ENCODE measurements at regions not wholly inside any gene's neighbourhood (a gene's known extent, or its start where the extent isn't known, plus 50 kb on each side); places are given as distances from the start of the nearest gene placed in this dataset.

DNA sequence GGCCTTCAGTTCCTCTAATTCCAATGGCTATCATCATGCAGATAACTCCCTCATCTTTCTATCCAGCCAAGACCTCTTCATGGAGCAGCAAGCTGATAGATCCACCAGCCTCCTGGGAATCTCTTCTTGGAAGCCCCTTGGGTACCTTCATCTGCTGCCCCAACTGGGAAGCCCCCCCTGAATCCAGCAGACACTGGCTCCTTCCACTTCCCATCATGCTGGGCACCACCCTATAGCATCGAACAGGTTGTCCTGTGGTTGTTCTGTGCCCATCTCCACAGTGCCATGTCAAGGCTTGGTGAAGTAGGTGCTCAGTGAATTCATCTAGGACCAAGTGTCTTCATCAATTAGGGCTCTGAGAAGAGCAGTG is 410.4 kb upstream of the KLF4 start:
- no peaks in the 10 kb centered on the region for H3K27me3 ChIP-seq (ENCODE audit: insufficient read depth, low read length, poor library complexity, severe bottlenecking)
- TF ChIP-seq EZH2phosphoT487 (IDR thresholded peaks at IDR 0.05; ENCODE audit: borderline replicate concordance), result no peak
- TF ChIP-seq, protein P1, sequence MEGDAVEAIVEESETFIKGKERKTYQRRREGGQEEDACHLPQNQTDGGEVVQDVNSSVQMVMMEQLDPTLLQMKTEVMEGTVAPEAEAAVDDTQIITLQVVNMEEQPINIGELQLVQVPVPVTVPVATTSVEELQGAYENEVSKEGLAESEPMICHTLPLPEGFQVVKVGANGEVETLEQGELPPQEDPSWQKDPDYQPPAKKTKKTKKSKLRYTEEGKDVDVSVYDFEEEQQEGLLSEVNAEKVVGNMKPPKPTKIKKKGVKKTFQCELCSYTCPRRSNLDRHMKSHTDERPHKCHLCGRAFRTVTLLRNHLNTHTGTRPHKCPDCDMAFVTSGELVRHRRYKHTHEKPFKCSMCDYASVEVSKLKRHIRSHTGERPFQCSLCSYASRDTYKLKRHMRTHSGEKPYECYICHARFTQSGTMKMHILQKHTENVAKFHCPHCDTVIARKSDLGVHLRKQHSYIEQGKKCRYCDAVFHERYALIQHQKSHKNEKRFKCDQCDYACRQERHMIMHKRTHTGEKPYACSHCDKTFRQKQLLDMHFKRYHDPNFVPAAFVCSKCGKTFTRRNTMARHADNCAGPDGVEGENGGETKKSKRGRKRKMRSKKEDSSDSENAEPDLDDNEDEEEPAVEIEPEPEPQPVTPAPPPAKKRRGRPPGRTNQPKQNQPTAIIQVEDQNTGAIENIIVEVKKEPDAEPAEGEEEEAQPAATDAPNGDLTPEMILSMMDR (conservative IDR thresholded peaks at IDR 0.05; ENCODE audit: low read length), result no peak
- no peaks in the 10 kb centered on the region; the same call in 1 of the 2 replicates for H3K9me3 ChIP-seq (ENCODE audit: insufficient read depth, low read depth, low read length)
- H3K9ac ChIP-seq (ENCODE audit: low read depth, low read length, poor library complexity, severe bottlenecking), result no peak overlapping the region
- H4K20me1 ChIP-seq (ENCODE audit: insufficient read depth, low read length, poor library complexity, severe bottlenecking), result no peaks in the 10 kb centered on the region
- H3K4me1 ChIP-seq (ENCODE audit: insufficient read depth, low read length, poor library complexity, severe bottlenecking), result no peaks in the 10 kb centered on the region
- H3K4me3 ChIP-seq (ENCODE audit: low read length, poor library complexity, severe bottlenecking), result no peak overlapping the region
- no peaks in the 10 kb centered on the region for H3F3A ChIP-seq (ENCODE audit: low read depth)
- no peaks in the 10 kb centered on the region for H3K9me2 ChIP-seq (replicated peaks; ENCODE audit: low read depth, low read length)
- no peak overlapping the region for H3K4me2 ChIP-seq (ENCODE audit: low read depth, low read length, poor library complexity, severe bottlenecking)
- H3K79me2 ChIP-seq (ENCODE audit: insufficient read depth, low read length), result no peaks in the 10 kb centered on the region
- H2AFZ ChIP-seq (ENCODE audit: low read length), result no peak overlapping the region
- no peaks in the 10 kb centered on the region for H3K36me3 ChIP-seq (ENCODE audit: insufficient read depth, low read length)

DNA sequence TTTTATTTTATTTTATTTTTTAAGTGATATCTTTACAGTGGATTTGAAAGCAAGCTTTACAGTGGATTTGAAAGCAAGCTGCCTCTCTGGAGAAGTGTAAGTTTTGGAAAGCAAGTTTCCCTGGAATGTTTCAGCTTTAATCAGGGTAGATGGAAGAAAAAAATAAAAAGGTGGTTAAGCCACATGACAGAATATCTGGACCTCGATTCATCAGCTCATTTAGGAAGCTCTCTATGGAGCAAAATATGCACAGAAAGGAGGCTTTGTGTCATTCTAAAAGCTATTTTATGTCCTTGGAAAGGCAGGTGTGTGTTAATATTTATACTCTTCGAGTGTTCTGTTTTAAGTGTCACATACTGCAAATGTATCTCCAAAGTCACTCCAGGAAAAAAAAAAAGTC is 409.2 kb upstream of the KLF4 start:
- no peak overlapping the region for H3K4me2 ChIP-seq (ENCODE audit: low read depth, low read length, poor library complexity, severe bottlenecking)
- H3K9ac ChIP-seq (ENCODE audit: low read depth, low read length, poor library complexity, severe bottlenecking), result no peak overlapping the region
- no peak overlapping the region for H3K4me3 ChIP-seq (ENCODE audit: low read length, poor library complexity, severe bottlenecking)
- H3K9me2 ChIP-seq (replicated peaks; ENCODE audit: low read depth, low read length), result no peaks in the 10 kb centered on the region
- no peaks in the 10 kb centered on the region for H3F3A ChIP-seq (ENCODE audit: low read depth)
- TF ChIP-seq EZH2phosphoT487 (IDR thresholded peaks at IDR 0.05; ENCODE audit: borderline replicate concordance), result no peak
- TF ChIP-seq, protein P1 (conservative IDR thresholded peaks at IDR 0.05; ENCODE audit: low read length), result no peak
- no peaks in the 10 kb centered on the region for H3K27me3 ChIP-seq (ENCODE audit: insufficient read depth, low read length, poor library complexity, severe bottlenecking)
- H3K36me3 ChIP-seq (ENCODE audit: insufficient read depth, low read length), result no peaks in the 10 kb centered on the region
- no peaks in the 10 kb centered on the region for H4K20me1 ChIP-seq (ENCODE audit: insufficient read depth, low read length, poor library complexity, severe bottlenecking)
- H3K4me1 ChIP-seq (ENCODE audit: insufficient read depth, low read length, poor library complexity, severe bottlenecking), result no peaks in the 10 kb centered on the region
- H3K79me2 ChIP-seq (ENCODE audit: insufficient read depth, low read length), result no peaks in the 10 kb centered on the region
- H2AFZ ChIP-seq (ENCODE audit: low read length), result no peak overlapping the region
- H3K9me3 ChIP-seq (ENCODE audit: insufficient read depth, low read depth, low read length), result no peaks in the 10 kb centered on the region; the same call in 1 of the 2 replicates

DNA sequence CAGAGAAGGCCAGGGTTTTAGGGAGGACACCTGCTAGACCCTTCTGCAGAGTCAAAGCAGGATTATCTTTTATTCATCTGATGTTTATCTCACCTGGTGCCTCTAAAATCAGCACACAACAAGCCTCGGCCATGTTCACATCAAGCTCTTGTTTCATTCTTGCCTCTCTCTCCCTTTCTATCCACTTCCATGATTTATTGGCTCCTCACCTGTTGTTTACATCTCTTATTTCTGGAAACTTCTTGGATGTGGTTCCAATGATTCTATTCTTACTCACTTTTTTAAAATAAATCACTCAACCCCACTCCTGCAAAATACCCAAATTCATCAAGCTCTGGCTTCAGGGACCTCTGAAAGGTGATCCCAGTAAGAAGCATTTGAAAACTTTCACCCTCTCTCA is 407.0 kb upstream of the KLF4 start:
- no peaks in the 10 kb centered on the region for H3K36me3 ChIP-seq (ENCODE audit: insufficient read depth, low read length)
- no peaks in the 10 kb centered on the region for H3K79me2 ChIP-seq (ENCODE audit: insufficient read depth, low read length)
- no peaks in the 10 kb centered on the region for H3K4me1 ChIP-seq (ENCODE audit: insufficient read depth, low read length, poor library complexity, severe bottlenecking)
- H3K9me2 ChIP-seq (replicated peaks; ENCODE audit: low read depth, low read length), result no peaks in the 10 kb centered on the region
- H3K27me3 ChIP-seq (ENCODE audit: insufficient read depth, low read length, poor library complexity, severe bottlenecking), result no peaks in the 10 kb centered on the region
- H2AFZ ChIP-seq (ENCODE audit: low read length), result no peak overlapping the region
- H3K4me2 ChIP-seq (ENCODE audit: low read depth, low read length, poor library complexity, severe bottlenecking), result no peak overlapping the region
- H3K9me3 ChIP-seq (ENCODE audit: insufficient read depth, low read depth, low read length), result no peaks in the 10 kb centered on the region; the same call in 1 of the 2 replicates
- no peak overlapping the region for H3K4me3 ChIP-seq (ENCODE audit: low read length, poor library complexity, severe bottlenecking)
- no peak overlapping the region for H3K9ac ChIP-seq (ENCODE audit: low read depth, low read length, poor library complexity, severe bottlenecking)
- TF ChIP-seq, protein P1 (conservative IDR thresholded peaks at IDR 0.05; ENCODE audit: low read length), result no peak
- TF ChIP-seq EZH2phosphoT487 (IDR thresholded peaks at IDR 0.05; ENCODE audit: borderline replicate concordance), result no peak
- no peaks in the 10 kb centered on the region for H4K20me1 ChIP-seq (ENCODE audit: insufficient read depth, low read length, poor library complexity, severe bottlenecking)
- H3F3A ChIP-seq (ENCODE audit: low read depth), result no peaks in the 10 kb centered on the region

Data from Loucy (cell line).